Vagina (tissue), 2 donors: ENCODE measurements at regions not wholly inside any gene's neighbourhood (a gene's known extent, or its start where the extent isn't known, plus 50 kb on each side); places are given as distances from the start of the nearest gene placed in this dataset.
A peak's percentile ranks its signal among the peaks of the same experiment; 100 is the strongest.

Source experiments
- DNase-seq, 2 donors: peaks; one replicate each; pipeline ENCODE4 v3.0.0-alpha.2; 2017; ENCODE audit errors: extremely low spot score in 2 of 2
- H3K27ac ChIP-seq: fragments of 200-600 bp; sonication (generic); one replicate; pipeline ENCODE4 v1.5.1; 2019
- H3K27me3 ChIP-seq: fragments of 200-600 bp; sonication (generic); one replicate; pipeline ENCODE4 v1.5.1; 2019
- H3K36me3 ChIP-seq, 2 donors: fragments of 200-600 bp; sonication (generic); one replicate each; pipeline ENCODE4 v1.5.1; 2017 to 2019
- H3K4me1 ChIP-seq: fragments of 200-600 bp; sonication (generic); one replicate; pipeline ENCODE4 v1.5.1; 2019
- H3K4me3 ChIP-seq, 2 donors: fragments of 200-600 bp; sonication (generic); 1 replicate in 1 of 2; 2 replicates in 1 of 2; pipeline ENCODE4 v1.5.1; 2016 to 2019
- H3K9me3 ChIP-seq: fragments of 200-600 bp; sonication (generic); one replicate; pipeline ENCODE4 v1.5.1; 2019
- POLR2A ChIP-seq, 2 donors: fragments of 450-650 bp; IDR thresholded peaks; one replicate each; pipeline ENCODE4 v1.6.1; 2017; ENCODE audit warnings: antibody characterized with exemption in 2 of 2, mild to moderate bottlenecking in 2 of 2, moderate library complexity in 2 of 2
- POLR2AphosphoS5 ChIP-seq, 2 donors: sonication (generic); formaldehyde crosslinking; IDR thresholded peaks; one replicate each; pipeline ENCODE4 v1.9.0; 2017; ENCODE audit warnings: antibody characterized with exemption in 2 of 2, mild to moderate bottlenecking in 2 of 2, low read depth in 1 of 2; ENCODE audit not compliant: insufficient read depth in 1 of 2
- intact Hi-C: fragments of 100-400 bp; cut with DNase I; formaldehyde crosslinking; loops from one replicate; pipeline ENCODE4 v1.15.1; 2023
- TF ChIP-seq, protein P1 (sequence below), 3 experiments: fragments of 450-650 bp in 2 of 3; fragments of 200-600 bp in 1 of 3; sonication (generic) in 1 of 3; IDR thresholded peaks; one replicate each; pipeline ENCODE4 v1.5.1; 2017 to 2019; ENCODE audit warnings: antibody characterized with exemption in 3 of 3, mild to moderate bottlenecking in 2 of 3, moderate library complexity in 2 of 3

DNA sequence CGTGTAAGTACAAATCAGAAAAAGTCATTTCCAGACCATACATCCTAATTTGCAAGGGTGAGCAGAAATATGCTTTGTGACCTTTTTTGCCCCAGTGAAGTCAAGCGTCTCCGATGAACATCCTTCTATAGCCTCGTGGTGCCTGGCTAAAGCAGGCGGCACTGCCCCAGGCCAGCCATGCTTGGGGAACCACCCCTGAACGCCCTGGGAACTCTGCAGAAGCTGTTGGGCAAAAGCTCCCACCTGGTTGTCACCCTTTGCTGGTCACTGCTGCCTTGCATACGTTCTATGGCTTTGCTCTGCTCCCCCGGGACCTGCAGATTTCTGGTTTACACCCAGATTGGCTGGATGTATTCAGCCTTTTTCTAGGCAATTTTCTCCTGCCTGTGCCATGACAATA, 256.4 kb downstream of the SS18 start:
- Histone ChIP-seq H3K9me3 (no peaks in the 10 kb centered on the region), H3K36me3 (no peaks in the 10 kb centered on the region), H3K27ac (no peak overlapping the region), H3K27me3 (no peaks in the 10 kb centered on the region), H3K4me1 (no peaks in the 10 kb centered on the region), H3K4me3 (no peak overlapping the region)
- TF ChIP-seq, protein P1, sequence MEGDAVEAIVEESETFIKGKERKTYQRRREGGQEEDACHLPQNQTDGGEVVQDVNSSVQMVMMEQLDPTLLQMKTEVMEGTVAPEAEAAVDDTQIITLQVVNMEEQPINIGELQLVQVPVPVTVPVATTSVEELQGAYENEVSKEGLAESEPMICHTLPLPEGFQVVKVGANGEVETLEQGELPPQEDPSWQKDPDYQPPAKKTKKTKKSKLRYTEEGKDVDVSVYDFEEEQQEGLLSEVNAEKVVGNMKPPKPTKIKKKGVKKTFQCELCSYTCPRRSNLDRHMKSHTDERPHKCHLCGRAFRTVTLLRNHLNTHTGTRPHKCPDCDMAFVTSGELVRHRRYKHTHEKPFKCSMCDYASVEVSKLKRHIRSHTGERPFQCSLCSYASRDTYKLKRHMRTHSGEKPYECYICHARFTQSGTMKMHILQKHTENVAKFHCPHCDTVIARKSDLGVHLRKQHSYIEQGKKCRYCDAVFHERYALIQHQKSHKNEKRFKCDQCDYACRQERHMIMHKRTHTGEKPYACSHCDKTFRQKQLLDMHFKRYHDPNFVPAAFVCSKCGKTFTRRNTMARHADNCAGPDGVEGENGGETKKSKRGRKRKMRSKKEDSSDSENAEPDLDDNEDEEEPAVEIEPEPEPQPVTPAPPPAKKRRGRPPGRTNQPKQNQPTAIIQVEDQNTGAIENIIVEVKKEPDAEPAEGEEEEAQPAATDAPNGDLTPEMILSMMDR (IDR thresholded peaks at IDR 0.05) = no peak
- no peak for TF ChIP-seq POLR2A (IDR thresholded peaks at IDR 0.05)
- no peak for TF ChIP-seq POLR2AphosphoS5 (IDR thresholded peaks at IDR 0.05; ENCODE audit: insufficient read depth in 1 of 2, low read depth in 1 of 2)
- intact Hi-C loops = no loop called here
- no peak for DNase-seq

DNA sequence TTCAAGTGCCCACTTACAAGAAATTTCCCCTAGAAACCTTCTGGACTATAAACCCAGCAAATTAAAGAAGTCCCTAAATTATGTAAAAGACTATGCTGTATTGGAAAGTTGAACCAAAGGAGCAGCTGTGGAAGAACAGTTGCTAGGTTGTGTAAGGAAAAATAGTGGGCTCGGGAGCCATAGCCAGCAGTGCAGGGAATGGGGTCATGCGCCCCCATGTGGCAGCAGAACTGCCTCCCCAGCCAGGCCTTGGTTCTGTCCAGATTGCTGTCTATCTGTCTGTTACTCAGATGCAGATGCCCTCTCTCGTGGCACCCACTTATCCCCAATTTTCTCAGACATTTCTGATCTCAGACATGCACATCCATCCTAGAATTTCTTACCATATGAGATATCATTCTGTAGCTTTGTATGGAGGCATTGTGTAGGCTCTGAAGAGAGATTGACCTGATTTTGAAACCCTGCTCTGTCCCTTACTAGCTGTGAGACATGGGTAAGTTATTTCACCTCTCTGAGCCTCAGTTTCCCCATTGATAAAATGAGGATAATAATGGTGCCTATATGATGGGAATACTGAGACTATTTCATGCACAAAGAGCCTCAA, 258.3 kb downstream of the SS18 start:
- Histone ChIP-seq H3K4me3 (no peak overlapping the region), H3K4me1 (no peaks in the 10 kb centered on the region), H3K27ac (no peak overlapping the region), H3K9me3 (no peaks in the 10 kb centered on the region), H3K27me3 (no peaks in the 10 kb centered on the region), H3K36me3 (no peaks in the 10 kb centered on the region)
- TF ChIP-seq POLR2AphosphoS5 (IDR thresholded peaks at IDR 0.05; ENCODE audit: insufficient read depth in 1 of 2, low read depth in 1 of 2) = no peak
- TF ChIP-seq, protein P1 (IDR thresholded peaks at IDR 0.05) = peak in 2 of 3 experiments; percentile 47 to 53
- DNase-seq = no peak
- intact Hi-C loops = no loop called here

DNA sequence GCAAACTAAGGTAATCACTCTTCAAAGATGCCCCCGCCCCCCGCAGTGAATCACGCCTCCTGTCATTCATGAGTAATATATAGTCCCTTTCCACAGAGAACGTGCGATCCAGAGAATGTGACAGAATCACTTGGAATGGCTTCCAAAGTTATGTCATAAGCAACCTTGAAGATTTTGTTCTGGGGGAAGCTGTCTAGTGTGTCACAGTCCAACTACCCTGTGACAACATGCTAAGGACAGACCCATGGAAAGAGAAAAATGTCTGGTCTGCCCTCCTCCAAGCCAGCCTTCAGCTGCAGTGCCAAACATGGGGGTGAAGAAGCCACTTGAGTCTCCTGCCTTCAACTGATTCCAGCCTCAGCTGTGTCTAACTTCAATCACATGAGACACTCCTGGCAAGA, 259.1 kb downstream of the SS18 start:
- H3K4me3 ChIP-seq = no peak overlapping the region
- H3K27ac ChIP-seq = no peak overlapping the region
- no peaks in the 10 kb centered on the region for H3K9me3 ChIP-seq
- TF ChIP-seq POLR2A (IDR thresholded peaks at IDR 0.05) (no peak), POLR2AphosphoS5 (IDR thresholded peaks at IDR 0.05; ENCODE audit: insufficient read depth in 1 of 2, low read depth in 1 of 2) (no peak)
- TF ChIP-seq, protein P1 (IDR thresholded peaks at IDR 0.05) = no peak
- H3K36me3 ChIP-seq = no peaks in the 10 kb centered on the region
- DNase-seq = no peak
- H3K27me3 ChIP-seq = no peaks in the 10 kb centered on the region
- intact Hi-C loops = no loop called here
- no peaks in the 10 kb centered on the region for H3K4me1 ChIP-seq

DNA sequence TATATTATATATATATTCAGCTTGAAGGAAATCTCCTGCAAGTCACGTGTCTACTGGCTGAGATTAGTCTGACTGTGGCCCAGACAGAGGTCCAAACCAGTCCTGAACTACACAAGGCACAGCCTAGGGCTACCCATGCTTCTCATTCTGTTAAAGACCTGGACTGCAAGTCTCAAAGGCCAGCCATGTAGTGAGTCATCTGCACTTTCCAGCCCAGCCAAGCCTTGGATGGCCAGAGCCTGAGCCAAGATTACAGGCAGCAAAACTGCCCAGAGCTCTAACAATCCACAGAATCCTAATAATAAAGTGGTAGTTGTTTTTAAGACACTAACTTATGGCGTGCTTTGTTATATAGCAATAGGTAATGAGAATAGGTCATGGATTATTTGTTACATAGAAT, 259.6 kb downstream of the SS18 start:
- TF ChIP-seq, protein P1 (IDR thresholded peaks at IDR 0.05) = no peak
- TF ChIP-seq POLR2A (IDR thresholded peaks at IDR 0.05) = no peak
- TF ChIP-seq POLR2AphosphoS5 (IDR thresholded peaks at IDR 0.05; ENCODE audit: insufficient read depth in 1 of 2, low read depth in 1 of 2) = no peak
- Histone ChIP-seq H3K36me3 (no peaks in the 10 kb centered on the region), H3K9me3 (no peaks in the 10 kb centered on the region), H3K27me3 (no peaks in the 10 kb centered on the region), H3K4me3 (no peak overlapping the region), H3K27ac (no peak overlapping the region), H3K4me1 (no peaks in the 10 kb centered on the region)
- DNase-seq = no peak
- intact Hi-C loops = no loop called here

DNA sequence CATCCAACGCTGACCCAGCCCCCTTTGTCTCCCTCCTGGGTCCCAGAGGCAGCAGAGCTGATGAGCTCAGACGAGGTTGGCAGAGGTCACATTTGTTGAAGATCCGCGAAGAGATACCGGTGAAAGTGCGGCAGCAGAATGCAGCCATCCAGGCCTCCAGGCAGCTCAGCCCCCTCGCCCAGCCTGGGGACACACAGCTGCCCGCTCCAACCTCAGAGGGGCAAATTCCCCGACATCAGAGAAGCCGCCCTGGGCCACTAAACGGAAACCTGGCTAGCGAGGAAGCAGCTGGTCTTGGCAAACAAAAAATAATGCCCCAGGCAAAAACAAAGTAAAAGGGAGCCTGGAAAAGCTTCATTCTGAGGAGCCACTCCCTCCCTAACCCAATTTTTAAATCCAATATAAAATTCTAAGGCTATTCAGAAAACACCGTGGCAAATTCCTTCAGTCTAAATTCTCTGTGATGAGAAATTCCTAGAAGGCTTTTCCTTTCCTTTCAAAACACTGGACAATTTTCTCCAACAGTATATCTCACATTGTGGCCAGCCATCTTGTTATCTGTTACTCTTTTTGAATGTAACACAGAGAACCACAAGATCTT, 262.4 kb downstream of the SS18 start:
- Histone ChIP-seq H3K36me3 (no peaks in the 10 kb centered on the region), H3K4me1 (no peaks in the 10 kb centered on the region), H3K27me3 (no peaks in the 10 kb centered on the region), H3K27ac (no peak overlapping the region), H3K4me3 (no peak overlapping the region), H3K9me3 (no peaks in the 10 kb centered on the region)
- TF ChIP-seq, protein P1 (IDR thresholded peaks at IDR 0.05) = no peak
- no peak for TF ChIP-seq POLR2A (IDR thresholded peaks at IDR 0.05)
- TF ChIP-seq POLR2AphosphoS5 (IDR thresholded peaks at IDR 0.05; ENCODE audit: insufficient read depth in 1 of 2, low read depth in 1 of 2) = no peak
- DNase-seq = no peak
- intact Hi-C loops = no loop called here
